ENCODE measurements at regions not wholly inside any gene's neighbourhood (a gene's known extent, or its start where the extent isn't known, plus 50 kb on each side); places are given as distances from the start of the nearest gene placed in this dataset.

DNA sequence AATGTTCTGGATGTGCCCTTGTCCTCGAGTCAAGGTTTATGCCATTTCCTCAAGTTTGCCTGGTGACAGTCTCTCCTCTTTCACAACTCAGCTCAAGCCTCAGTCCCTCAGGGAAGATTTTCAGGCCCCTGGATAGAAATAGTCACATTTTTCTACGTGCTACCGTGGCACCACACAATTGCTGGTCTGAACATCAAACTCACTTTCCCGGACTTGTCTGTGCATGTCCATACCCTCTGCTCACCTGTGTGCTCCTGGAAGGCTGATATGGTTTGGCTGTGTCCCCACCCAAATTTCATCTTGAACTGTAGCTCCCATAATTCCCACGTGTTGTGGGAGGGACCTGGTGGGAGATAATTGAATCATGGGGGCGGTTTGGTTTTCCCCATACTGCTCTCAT, 129.7 kb downstream of the HS3ST1 start:
- Histone ChIP-seq H3K27ac (ENCODE audit: low read depth) (no peak overlapping the region), H3K4me1 (ENCODE audit: insufficient read depth) (no peaks in the 10 kb centered on the region), H3K36me3 (ENCODE audit: insufficient read depth) (no peaks in the 10 kb centered on the region), H3K4me3 (ENCODE audit: low read depth, low read length) (no peak overlapping the region)
- no peak for DNase-seq (ENCODE audit: extremely low spot score)
- 84% methylated on average over 6 of the region's 6 CpGs for WGBS

DNA sequence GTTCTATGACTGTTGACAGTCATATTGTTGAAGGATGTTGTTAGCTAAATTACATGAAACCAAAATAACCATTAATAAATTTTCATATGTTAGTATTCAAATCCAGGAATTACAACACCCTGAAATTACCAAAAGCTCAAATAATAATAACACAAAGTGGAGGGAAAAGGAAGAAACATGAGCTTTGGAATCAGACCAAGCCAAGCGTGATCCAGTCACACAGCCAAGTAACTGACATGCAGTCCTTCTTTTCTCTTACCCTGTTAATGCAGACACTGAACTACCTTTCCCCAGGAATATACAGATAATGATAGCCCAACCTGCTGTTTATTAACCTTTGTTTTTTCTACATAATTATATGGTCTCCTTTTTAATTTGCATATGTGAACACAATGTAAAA, 130.2 kb downstream of the HS3ST1 start:
- H3K4me1 ChIP-seq (ENCODE audit: insufficient read depth) = no peaks in the 10 kb centered on the region
- no peak overlapping the region for H3K4me3 ChIP-seq (ENCODE audit: low read depth, low read length)
- WGBS = 47% methylated on average over 1 of the region's 1 CpG
- no peak overlapping the region for H3K27ac ChIP-seq (ENCODE audit: low read depth)
- DNase-seq (ENCODE audit: extremely low spot score) = no peak
- H3K36me3 ChIP-seq (ENCODE audit: insufficient read depth) = no peaks in the 10 kb centered on the region

GRCh38 chr4:11297627-11298026, 131.1 kb downstream of the HS3ST1 start:
- Histone ChIP-seq H3K27ac (ENCODE audit: low read depth) (no peak overlapping the region), H3K4me3 (ENCODE audit: low read depth, low read length) (no peak overlapping the region), H3K36me3 (ENCODE audit: insufficient read depth) (no peaks in the 10 kb centered on the region), H3K4me1 (ENCODE audit: insufficient read depth) (no peaks in the 10 kb centered on the region)
- WGBS = 80% methylated on average over 3 of the region's 3 CpGs
- no peak for DNase-seq (ENCODE audit: extremely low spot score)

- Histone ChIP-seq H3K36me3 (ENCODE audit: insufficient read depth) (no peaks in the 10 kb centered on the region), H3K27ac (ENCODE audit: low read depth) (no peak overlapping the region), H3K4me1 (ENCODE audit: insufficient read depth) (no peaks in the 10 kb centered on the region), H3K4me3 (ENCODE audit: low read depth, low read length) (no peak overlapping the region)
- no peak for DNase-seq (ENCODE audit: extremely low spot score)
- 65% methylated on average over 4 of the region's 4 CpGs for WGBS
Measured at GRCh38 chr4:11297201-11297600, 131.5 kb downstream of the HS3ST1 start.

- no peaks in the 10 kb centered on the region for H3K4me1 ChIP-seq (ENCODE audit: insufficient read depth)
- 45% methylated on average over 1 of the region's 1 CpG for WGBS
- no peaks in the 10 kb centered on the region for H3K36me3 ChIP-seq (ENCODE audit: insufficient read depth)
- no peak overlapping the region for H3K27ac ChIP-seq (ENCODE audit: low read depth)
- H3K4me3 ChIP-seq (ENCODE audit: low read depth, low read length) = no peak overlapping the region
- no peak for DNase-seq (ENCODE audit: extremely low spot score)
Measured at GRCh38 chr4:11293866-11294265, 134.8 kb downstream of the HS3ST1 start.

DNA sequence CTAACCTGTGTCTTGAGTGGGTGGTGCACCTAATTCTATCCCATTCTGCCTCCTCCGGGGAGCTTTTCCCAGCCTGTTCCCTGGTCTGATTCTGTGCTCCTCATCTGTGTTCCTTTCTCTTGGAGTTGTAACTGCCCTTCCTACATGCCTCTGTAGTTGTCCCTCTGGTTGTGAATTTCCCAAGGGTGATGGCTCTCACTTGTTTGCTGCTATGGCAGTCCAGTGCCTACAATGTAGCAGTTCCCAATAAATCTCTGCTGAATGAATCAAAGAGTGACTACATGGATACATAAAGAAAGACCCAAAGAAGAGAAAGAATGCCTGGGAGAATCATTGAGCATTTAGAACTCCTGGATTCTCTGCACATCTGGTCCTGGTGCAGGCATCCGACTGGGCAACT, 141.6 kb downstream of the HS3ST1 start:
- 88% methylated on average over 2 of the region's 2 CpGs for WGBS
- H3K36me3 ChIP-seq (ENCODE audit: insufficient read depth) = no peaks in the 10 kb centered on the region
- H3K27ac ChIP-seq (ENCODE audit: low read depth) = no peak overlapping the region
- H3K4me3 ChIP-seq (ENCODE audit: low read depth, low read length) = no peak overlapping the region
- DNase-seq (ENCODE audit: extremely low spot score) = no peak
- no peaks in the 10 kb centered on the region for H3K4me1 ChIP-seq (ENCODE audit: insufficient read depth)

DNA sequence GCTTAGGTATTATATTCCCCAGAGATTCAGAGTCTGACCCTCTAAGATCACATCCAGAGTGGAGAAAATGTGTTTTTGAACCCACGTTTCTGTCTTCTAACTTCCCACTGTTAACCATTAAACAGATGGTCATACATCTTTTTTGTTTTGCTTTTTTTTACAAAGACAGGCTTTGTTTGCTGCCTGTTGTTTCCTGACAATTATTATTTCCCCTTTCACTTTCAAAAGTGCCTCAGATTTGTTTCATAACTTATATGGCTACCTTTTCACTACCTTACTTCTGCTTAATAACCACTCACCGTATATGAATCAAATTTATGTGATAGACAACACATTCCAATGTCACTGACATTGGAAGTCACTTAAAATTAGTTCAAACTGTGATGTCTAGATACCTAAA, 142.2 kb downstream of the HS3ST1 start:
- no peak overlapping the region for H3K27ac ChIP-seq (ENCODE audit: low read depth)
- no peaks in the 10 kb centered on the region for H3K4me1 ChIP-seq (ENCODE audit: insufficient read depth)
- no peaks in the 10 kb centered on the region for H3K36me3 ChIP-seq (ENCODE audit: insufficient read depth)
- 42% methylated on average over 2 of the region's 2 CpGs for WGBS
- no peak for DNase-seq (ENCODE audit: extremely low spot score)
- no peak overlapping the region for H3K4me3 ChIP-seq (ENCODE audit: low read depth, low read length)

GRCh38 chr4:11281720-11282119, 147.0 kb downstream of the HS3ST1 start:
- no peak for DNase-seq (ENCODE audit: extremely low spot score)
- Histone ChIP-seq H3K27ac (ENCODE audit: low read depth) (no peak overlapping the region), H3K4me3 (ENCODE audit: low read depth, low read length) (no peak overlapping the region), H3K4me1 (ENCODE audit: insufficient read depth) (no peaks in the 10 kb centered on the region), H3K36me3 (ENCODE audit: insufficient read depth) (no peaks in the 10 kb centered on the region)
- WGBS = 78% methylated on average over 1 of the region's 1 CpG

GRCh38 chr4:11271263-11271662, 157.4 kb downstream of the HS3ST1 start:
- WGBS = 83% methylated on average over 4 of the region's 4 CpGs
- no peaks in the 10 kb centered on the region for H3K36me3 ChIP-seq (ENCODE audit: insufficient read depth)
- H3K4me3 ChIP-seq (ENCODE audit: low read depth, low read length) = no peak overlapping the region
- no peak for DNase-seq (ENCODE audit: extremely low spot score)
- H3K27ac ChIP-seq (ENCODE audit: low read depth) = no peak overlapping the region
- no peaks in the 10 kb centered on the region for H3K4me1 ChIP-seq (ENCODE audit: insufficient read depth)

DNA sequence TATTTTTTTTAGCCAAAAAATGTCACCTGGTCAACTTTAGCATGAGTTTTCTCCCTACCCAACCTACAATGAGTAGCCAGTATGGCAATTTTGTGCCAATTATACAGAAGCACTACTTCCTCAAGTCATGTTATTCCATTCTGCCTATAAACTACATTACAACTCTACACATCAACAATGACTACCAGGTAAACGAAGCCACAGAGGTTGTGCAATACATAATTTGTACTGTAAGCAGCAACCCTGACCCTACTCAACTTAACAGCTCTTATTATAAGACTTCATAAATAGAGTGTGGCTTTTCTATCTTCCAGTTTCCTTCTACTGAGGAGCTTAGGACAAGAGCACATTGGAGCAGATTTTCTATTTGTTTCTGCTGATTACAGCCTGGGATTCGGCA, 160.5 kb downstream of the HS3ST1 start:
- H3K36me3 ChIP-seq (ENCODE audit: insufficient read depth) = no peaks in the 10 kb centered on the region
- WGBS = 79% methylated on average over 2 of the region's 2 CpGs

GRCh38 chr4:11264841-11265240, 163.9 kb downstream of the HS3ST1 start:
- no peaks in the 10 kb centered on the region for H3K36me3 ChIP-seq (ENCODE audit: insufficient read depth)
- WGBS = 26% methylated on average over 1 of the region's 1 CpG
- no peak for DNase-seq (ENCODE audit: extremely low spot score)
- no peak overlapping the region for H3K27ac ChIP-seq (ENCODE audit: low read depth)
- H3K4me3 ChIP-seq (ENCODE audit: low read depth, low read length) = no peak overlapping the region
- no peaks in the 10 kb centered on the region for H3K4me1 ChIP-seq (ENCODE audit: insufficient read depth)

More for the DNA sequence above, 160.5 kb downstream of the HS3ST1 start:
- H3K4me1 ChIP-seq (ENCODE audit: insufficient read depth) = no peaks in the 10 kb centered on the region
- DNase-seq (ENCODE audit: extremely low spot score) = no peak
- H3K4me3 ChIP-seq (ENCODE audit: low read depth, low read length) = no peak overlapping the region
- H3K27ac ChIP-seq (ENCODE audit: low read depth) = no peak overlapping the region

- H3K36me3 ChIP-seq (ENCODE audit: insufficient read depth) = no peaks in the 10 kb centered on the region
- no peaks in the 10 kb centered on the region for H3K4me1 ChIP-seq (ENCODE audit: insufficient read depth)
- DNase-seq (ENCODE audit: extremely low spot score) = no peak
- H3K27ac ChIP-seq (ENCODE audit: low read depth) = no peak overlapping the region
- H3K4me3 ChIP-seq (ENCODE audit: low read depth, low read length) = no peak overlapping the region
Measured at GRCh38 chr4:11264346-11264745, 164.3 kb downstream of the HS3ST1 start.

GRCh38 chr4:11263208-11263607, 165.5 kb downstream of the HS3ST1 start:
- no peak for DNase-seq (ENCODE audit: extremely low spot score)
- Histone ChIP-seq H3K27ac (ENCODE audit: low read depth) (no peak overlapping the region), H3K4me3 (ENCODE audit: low read depth, low read length) (no peak overlapping the region), H3K36me3 (ENCODE audit: insufficient read depth) (no peaks in the 10 kb centered on the region), H3K4me1 (ENCODE audit: insufficient read depth) (no peaks in the 10 kb centered on the region)
- 71% methylated on average over 1 of the region's 1 CpG for WGBS

DNA sequence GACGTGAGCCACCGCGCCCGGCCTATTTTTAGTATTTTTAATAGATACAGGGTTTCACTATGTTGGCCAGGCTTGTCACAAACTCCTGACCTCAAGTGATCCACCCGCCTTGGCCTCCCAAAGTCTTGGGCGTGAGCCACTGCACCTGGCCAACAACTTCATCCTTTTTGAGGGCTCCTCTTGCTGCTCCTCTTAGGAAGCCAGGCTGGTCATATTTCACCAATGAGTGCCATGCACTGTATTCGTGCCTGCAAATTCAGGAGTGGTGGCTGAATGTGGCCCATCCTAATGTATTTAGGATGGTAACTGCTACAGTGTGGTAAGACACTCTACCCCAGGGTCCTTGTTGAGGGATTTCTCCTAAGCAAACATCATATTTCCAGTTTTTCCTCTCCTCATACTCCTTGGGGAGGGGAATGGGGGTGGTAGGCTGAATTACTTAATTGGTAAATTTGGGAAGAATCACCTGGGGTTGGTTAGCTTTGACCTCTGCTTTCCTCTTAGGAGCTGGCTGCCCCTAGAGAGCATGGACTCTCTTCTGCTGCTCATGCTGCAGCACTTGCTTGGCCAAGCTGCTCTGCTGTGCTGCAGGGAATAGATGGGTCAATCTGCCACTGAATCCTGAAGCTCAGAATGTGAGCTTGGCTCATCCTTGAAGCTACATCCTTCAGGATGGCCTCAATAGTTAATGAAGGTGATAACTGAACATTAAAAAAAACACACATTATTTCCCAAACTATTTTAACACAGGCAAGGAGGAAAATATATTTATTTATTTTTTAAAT, 167.4 kb downstream of the HS3ST1 start:
- no peaks in the 10 kb centered on the region for H3K36me3 ChIP-seq (ENCODE audit: insufficient read depth)
- H3K27ac ChIP-seq (ENCODE audit: low read depth) = no peak overlapping the region
- no peak for DNase-seq (ENCODE audit: extremely low spot score)
- no peak overlapping the region for H3K4me3 ChIP-seq (ENCODE audit: low read depth, low read length)
- 96% methylated on average over 7 of the region's 7 CpGs for WGBS
- no peaks in the 10 kb centered on the region for H3K4me1 ChIP-seq (ENCODE audit: insufficient read depth)

DNA sequence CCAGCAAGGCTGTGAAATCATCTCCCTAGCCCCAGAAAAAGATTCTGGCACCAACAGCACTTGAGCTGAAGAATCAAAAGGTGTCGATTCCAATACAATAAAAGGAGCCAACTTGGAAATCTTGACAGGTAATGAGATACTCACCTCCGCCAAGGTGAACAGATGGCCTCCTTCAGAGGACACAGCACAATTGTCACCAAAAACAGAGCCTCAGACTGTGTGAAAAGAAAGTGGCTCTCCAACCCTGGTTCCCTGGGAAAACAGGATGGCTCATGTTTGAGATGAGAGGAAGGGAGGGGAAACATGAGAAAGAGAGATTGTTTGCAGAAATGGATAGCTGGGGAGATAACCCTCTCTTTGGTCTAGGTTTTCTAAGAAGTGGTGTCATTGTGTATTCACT, 168.9 kb downstream of the HS3ST1 start:
- DNase-seq (ENCODE audit: extremely low spot score) = no peak
- WGBS = 90% methylated on average over 2 of the region's 2 CpGs
- Histone ChIP-seq H3K36me3 (ENCODE audit: insufficient read depth) (no peaks in the 10 kb centered on the region), H3K4me3 (ENCODE audit: low read depth, low read length) (no peak overlapping the region), H3K4me1 (ENCODE audit: insufficient read depth) (no peaks in the 10 kb centered on the region), H3K27ac (ENCODE audit: low read depth) (no peak overlapping the region)
